ENCODE measurements at regions not wholly inside any gene's neighbourhood (a gene's known extent, or its start where the extent isn't known, plus 50 kb on each side); places are given as distances from the start of the nearest gene placed in this dataset.

GRCh38 chr6:22958677-22959076 is 389.3 kb downstream of the HDGFL1 start:
- no peak for DNase-seq (ENCODE audit: low spot score)
- intact Hi-C loops (cut with DNase I), result no loop called here

- DNase-seq (ENCODE audit: low spot score), result no peak
- intact Hi-C loops (cut with DNase I), result no loop called here
These were observed 390.2 kb downstream of the HDGFL1 start for GRCh38 chr6:22959571-22959970.

- no peak for DNase-seq (ENCODE audit: low spot score)
- intact Hi-C loops (cut with DNase I), result no loop called here
These were observed 395.0 kb downstream of the HDGFL1 start for GRCh38 chr6:22964334-22964733.

- DNase-seq (ENCODE audit: low spot score), result no peak
- intact Hi-C loops (cut with DNase I), result no loop called here
These were observed 396.5 kb downstream of the HDGFL1 start for GRCh38 chr6:22965889-22966288.

- intact Hi-C loops (cut with DNase I), result no loop called here
These were observed 397.5 kb downstream of the HDGFL1 start for GRCh38 chr6:22966691-22967422.

GRCh38 chr6:22970004-22970403 is 400.6 kb downstream of the HDGFL1 start:
- no peak for DNase-seq (ENCODE audit: low spot score)
- intact Hi-C loops (cut with DNase I), result no loop called here

More at GRCh38 chr6:22966691-22967422, 397.5 kb downstream of the HDGFL1 start:
- no peak for DNase-seq (ENCODE audit: low spot score)

- peak; percentile 45 for DNase-seq (ENCODE audit: low spot score)
- intact Hi-C loops (cut with DNase I), result no loop called here
These were observed 403.4 kb downstream of the HDGFL1 start for GRCh38 chr6:22972771-22973170.

- DNase-seq (ENCODE audit: low spot score), result no peak
- intact Hi-C loops (cut with DNase I), result no loop called here
These were observed 405.7 kb downstream of the HDGFL1 start for GRCh38 chr6:22975079-22975478.

- intact Hi-C loops (cut with DNase I), result no loop called here
These were observed 411.1 kb downstream of the HDGFL1 start for GRCh38 chr6:22980446-22980845.

GRCh38 chr6:23002044-23002619 is 432.8 kb downstream of the HDGFL1 start:
- intact Hi-C loops (cut with DNase I), result no loop called here
- no peak for DNase-seq (ENCODE audit: low spot score)

More at GRCh38 chr6:22980446-22980845, 411.1 kb downstream of the HDGFL1 start:
- DNase-seq (ENCODE audit: low spot score), result no peak

GRCh38 chr6:23003671-23004467 is 434.5 kb downstream of the HDGFL1 start:
- DNase-seq (ENCODE audit: low spot score), result no peak
- intact Hi-C loops (cut with DNase I), result no loop called here

GRCh38 chr6:23006656-23007055 is 437.3 kb downstream of the HDGFL1 start:
- intact Hi-C loops (cut with DNase I), result no loop called here
- no peak for DNase-seq (ENCODE audit: low spot score)

GRCh38 chr6:23011615-23012014 is 442.2 kb downstream of the HDGFL1 start:
- intact Hi-C loops (cut with DNase I), result no loop called here
- no peak for DNase-seq (ENCODE audit: low spot score)

GRCh38 chr6:23013776-23014175 is 444.4 kb downstream of the HDGFL1 start:
- no peak for DNase-seq (ENCODE audit: low spot score)
- intact Hi-C loops (cut with DNase I), result no loop called here

GRCh38 chr6:23016696-23017095 is 447.3 kb downstream of the HDGFL1 start:
- DNase-seq (ENCODE audit: low spot score), result no peak
- intact Hi-C loops (cut with DNase I), result no loop called here

- no peak for DNase-seq (ENCODE audit: low spot score)
- intact Hi-C loops (cut with DNase I), result no loop called here
These were observed 452.1 kb downstream of the HDGFL1 start for GRCh38 chr6:23021487-23021886.

- intact Hi-C loops (cut with DNase I), result no loop called here
- DNase-seq (ENCODE audit: low spot score), result no peak
These were observed 457.9 kb downstream of the HDGFL1 start for GRCh38 chr6:23027281-23027680.

GRCh38 chr6:23031986-23032385 is 462.6 kb downstream of the HDGFL1 start:
- intact Hi-C loops (cut with DNase I), result no loop called here
- DNase-seq (ENCODE audit: low spot score), result no peak

- DNase-seq (ENCODE audit: low spot score), result no peak
- intact Hi-C loops (cut with DNase I), result no loop called here
These were observed 465.6 kb downstream of the HDGFL1 start for GRCh38 chr6:23034926-23035325.

GRCh38 chr6:23036406-23036983 is 467.1 kb downstream of the HDGFL1 start:
- intact Hi-C loops (cut with DNase I), result no loop called here
- no peak for DNase-seq (ENCODE audit: low spot score)
